DND-41 (cell line): ENCODE measurements at regions not wholly inside any gene's neighbourhood (a gene's known extent, or its start where the extent isn't known, plus 50 kb on each side); places are given as distances from the start of the nearest gene placed in this dataset.

Source experiments
- CTCF ChIP-seq: IDR thresholded peaks from 2 replicates; pipeline ENCODE4 v1.5.1; 2012; ENCODE audit warnings: borderline replicate concordance, low read length, moderate library complexity, mild to moderate bottlenecking; ENCODE audit not compliant: poor library complexity, severe bottlenecking; ENCODE audit errors: extremely low read depth
- EZH2 ChIP-seq: IDR thresholded peaks from 3 replicates; pipeline ENCODE4 v1.6.1; 2012; ENCODE audit warnings: borderline replicate concordance, low read depth, mild to moderate bottlenecking, moderate library complexity, low read length, inconsistent platforms; ENCODE audit not compliant: severe bottlenecking

- TF ChIP-seq CTCF (no peak), EZH2 (no peak)
These were observed 192.0 kb upstream of the HNRNPA3 start for GRCh38 chr2:177020524-177021119.
